ENCODE measurements at regions not wholly inside any gene's neighbourhood (a gene's known extent, or its start where the extent isn't known, plus 50 kb on each side); places are given as distances from the start of the nearest gene placed in this dataset.

DNA sequence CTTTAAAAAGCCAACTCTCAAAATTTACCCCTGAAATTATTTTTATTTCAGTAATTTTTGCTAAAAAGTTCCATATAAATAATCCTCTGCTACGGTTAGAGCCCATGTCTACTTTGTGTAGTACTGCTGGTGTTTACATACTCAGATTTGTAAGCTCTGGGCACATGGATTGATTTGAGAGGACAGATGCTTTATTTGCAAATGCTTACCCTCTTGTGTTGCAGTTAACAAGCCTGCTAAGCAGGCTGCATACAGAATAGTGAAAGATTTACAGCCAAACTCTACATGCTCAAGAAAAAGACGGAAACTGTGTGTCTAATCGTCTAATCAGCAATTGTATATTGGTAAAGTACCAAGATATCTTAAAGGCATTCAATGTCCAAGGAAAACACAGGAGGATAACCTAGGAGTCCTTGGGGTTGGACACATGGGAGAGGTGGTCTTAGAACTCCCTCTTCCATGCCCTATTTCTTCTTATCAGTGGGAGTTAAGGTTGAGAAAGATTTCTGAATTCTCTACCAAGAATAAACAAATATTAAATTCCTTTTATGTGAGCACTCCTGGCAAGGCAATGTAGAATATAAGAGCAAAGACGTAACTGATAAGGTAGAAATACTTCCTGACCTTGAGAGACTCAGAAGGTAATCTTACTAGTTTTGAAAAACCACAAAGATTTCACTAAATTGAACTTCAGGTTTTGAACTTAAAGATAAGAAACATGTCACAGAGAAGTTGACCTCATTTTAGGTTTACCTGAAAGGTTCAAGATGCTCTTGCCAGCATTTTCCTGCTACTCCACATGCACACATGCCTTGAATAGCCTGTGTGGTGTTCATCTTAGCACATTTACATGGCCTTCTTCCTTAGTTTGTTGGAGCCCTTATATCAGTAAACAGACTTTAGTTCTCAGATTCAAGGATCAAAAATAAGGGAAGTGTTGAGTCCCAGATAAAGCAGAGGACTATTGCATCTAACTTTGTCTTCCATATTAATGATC lies 1216.5 kb downstream of the SORCS3 start:
- no peak for DNase-seq

DNA sequence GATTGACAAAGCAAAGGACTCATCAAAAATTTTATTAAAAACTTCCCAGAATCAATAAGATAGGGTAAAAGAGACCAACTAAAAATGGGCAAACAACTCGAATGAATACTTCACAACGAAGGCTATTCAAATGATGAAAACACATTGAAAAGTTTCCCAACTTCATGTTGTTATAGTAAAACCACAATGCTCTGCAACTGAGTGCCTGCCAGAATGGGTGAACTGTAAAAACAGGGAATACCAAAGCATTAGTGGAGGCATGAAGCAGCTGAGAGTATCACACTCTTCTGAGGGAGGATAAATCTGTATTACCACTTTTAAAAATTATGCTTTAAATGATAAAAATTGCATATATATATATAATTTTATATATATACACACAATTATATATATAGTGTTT lies 1214.7 kb downstream of the SORCS3 start:
- no peak for DNase-seq

- no peak for DNase-seq
Observed at GRCh38 chr10:105844676-105845570, 1203.8 kb downstream of the SORCS3 start.

- no peak for DNase-seq
Observed at GRCh38 chr10:105844241-105844640, 1203.2 kb downstream of the SORCS3 start.

DNA sequence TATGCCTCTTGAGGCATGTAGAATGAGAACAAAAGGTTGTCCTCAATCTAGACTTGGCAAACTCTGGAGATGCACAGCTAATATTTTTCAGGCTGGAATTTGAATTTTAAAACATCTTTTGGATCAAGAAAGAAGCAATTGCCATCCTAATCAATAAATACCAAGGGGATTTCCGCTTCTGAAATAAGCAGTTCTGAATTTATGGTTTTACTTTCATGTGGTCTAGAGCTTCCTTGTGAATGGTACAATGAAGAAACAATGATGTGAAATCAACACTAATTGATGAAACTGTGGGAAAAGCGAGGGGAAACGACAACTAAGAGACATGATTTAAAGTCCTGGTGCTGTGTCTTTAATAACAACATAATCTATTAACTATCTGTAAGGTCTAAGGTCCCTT lies 1202.7 kb downstream of the SORCS3 start:
- DNase-seq = no peak

DNA sequence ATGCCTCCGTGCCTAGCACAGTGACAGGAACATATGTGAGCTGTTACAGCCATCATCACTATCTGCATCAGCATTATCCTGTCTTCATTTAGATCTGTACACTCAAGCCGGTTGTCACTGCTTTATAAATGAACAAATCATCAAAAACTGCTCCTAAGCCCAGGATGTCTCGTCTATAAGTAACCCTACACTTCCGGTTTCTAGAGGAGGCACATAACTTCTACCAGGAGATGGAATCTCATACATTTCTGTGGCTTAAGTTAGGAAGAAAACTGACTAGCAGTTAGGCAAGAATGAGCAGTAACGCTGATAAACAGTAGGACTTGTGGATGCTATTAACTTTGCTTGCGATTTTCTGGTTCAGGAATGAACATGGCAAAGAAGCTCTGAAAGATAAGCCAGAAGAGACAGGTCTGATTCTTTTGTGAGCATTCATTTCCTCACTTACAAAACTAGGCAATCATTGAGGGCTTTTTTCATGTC lies 1199.2 kb downstream of the SORCS3 start:
- DNase-seq = no peak

GRCh38 chr10:105838392-105838791 lies 1197.3 kb downstream of the SORCS3 start:
- no peak for DNase-seq

- peak; percentile 50 for DNase-seq
Observed at GRCh38 chr10:105837951-105838350, 1196.9 kb downstream of the SORCS3 start.

DNA sequence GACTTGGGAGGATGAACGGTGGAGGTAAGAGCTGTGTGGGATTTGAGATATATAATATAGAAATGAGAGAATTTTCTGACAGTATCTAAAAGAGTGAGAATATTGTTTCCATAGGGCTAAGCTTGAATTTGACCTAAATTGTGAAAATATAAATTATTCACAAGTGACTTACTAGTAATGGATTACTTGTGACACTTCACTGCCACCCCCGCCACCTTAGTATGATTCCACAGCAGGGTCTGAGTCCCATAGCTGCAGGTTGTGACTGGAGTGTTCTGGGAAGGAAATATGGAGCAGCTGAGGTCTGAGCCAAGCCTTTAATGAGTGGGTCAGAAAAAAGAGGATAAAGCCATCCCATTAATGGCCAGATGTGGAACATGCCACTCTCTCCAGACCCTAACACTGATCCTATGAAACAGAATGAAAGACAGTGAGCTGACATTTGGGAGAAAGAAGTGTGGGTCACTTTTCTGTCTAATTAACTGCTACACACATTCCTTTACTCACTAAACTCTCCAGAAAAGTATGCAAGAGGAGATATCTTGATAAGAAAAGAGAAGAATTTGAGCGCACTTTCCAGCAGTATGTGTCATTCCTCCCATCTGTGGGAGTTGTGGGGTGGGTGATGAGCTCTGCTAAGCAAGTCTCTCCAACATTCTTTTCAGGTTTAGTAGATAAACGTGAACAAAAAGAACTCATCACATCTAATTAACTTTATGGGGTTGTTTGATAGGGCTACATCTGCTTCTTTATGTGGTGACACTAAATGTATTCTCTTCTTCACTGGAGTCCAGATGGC lies 1193.4 kb downstream of the SORCS3 start:
- no peak for DNase-seq

DNA sequence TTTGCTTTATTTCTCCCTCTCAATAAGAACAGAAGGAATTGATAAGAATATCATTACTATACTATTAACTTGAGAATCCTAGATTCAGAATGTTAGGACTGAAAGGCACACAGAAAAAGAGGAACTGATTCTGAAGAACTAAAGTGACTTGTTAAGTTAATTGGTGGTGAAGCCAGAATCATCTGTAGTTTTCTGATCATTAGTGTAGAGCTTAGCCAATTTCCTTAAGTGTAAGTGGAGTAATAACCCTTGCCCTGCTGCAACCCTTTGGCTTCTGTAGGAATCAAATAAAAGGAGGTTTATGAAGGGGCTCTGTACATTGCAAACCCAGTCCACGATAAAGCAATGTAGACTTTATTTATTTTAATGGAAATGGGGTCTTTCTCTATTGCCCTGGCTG lies 1186.0 kb downstream of the SORCS3 start:
- no peak for DNase-seq

GRCh38 chr10:105807935-105808587 lies 1167.0 kb downstream of the SORCS3 start:
- DNase-seq = no peak

GRCh38 chr10:105803206-105803605 lies 1162.1 kb downstream of the SORCS3 start:
- no peak for DNase-seq

DNA sequence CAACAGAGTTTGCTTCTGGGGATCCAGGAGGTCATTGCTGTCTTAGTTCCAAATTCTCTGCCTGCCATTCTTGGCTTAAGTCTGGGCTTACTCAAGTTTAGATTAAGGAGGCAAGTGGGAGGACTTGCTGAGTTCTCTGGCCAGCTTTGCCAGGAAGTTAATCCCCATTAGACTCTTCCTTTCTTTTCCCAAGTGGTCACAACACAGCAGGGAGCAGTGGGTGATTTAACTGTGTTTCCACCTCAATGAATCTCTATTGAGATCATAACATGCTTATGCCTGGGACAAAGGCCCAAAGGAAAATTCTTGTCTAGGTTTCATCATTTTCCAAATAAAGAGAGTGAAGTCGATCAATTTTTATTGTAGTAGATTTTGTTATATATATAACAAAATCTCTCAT lies 1159.6 kb downstream of the SORCS3 start:
- no peak for DNase-seq

GRCh38 chr10:105798328-105798889 lies 1157.3 kb downstream of the SORCS3 start:
- no peak for DNase-seq

DNA sequence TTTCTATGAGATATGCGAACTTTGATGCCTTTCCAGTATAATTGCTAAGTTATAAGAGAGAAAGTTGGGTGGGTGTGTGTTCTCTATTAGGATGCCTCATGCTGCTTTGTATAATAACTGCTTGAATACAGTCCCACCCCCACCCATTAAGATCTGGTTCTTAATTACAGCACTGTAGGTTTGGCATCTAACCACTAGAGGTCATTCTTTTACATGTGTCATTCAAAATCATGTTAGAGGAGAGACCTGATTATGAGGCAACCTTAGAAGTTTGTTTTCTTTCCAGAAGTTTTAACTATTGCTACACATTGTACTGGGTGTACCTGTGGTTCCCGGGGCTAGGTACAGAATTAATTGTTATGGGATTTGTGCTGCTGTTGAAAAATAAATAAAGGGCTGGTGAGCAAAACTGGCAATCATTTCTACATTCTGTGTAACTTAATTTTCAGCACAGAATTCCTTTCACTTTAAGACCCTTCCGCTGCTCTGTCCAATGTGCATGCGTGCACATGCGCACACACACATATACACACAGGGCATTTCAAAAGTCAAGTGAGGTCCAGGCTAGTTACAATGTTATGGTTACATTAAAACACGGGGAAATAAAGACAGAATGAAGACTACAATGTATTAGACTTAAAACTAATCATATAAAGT lies 1156.3 kb downstream of the SORCS3 start:
- peak; percentile 61 for DNase-seq

DNA sequence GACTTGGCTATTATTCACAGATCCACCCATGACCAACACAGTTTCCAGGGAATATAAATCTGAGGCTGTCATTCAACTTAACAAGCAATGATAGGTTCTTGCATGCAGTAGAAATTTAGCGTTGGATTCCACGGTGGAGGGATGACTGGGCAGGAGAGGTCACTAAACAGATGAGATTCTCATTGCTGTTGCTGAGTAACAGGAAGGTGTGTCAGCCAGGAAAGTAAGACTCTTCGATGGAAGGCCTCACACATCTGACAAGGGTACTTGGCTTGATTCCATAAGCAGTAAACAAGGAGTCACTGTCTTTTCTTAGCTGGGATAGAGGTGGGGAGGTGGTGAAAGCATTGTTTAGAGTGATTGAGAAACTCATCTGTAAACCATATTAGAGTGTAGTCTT lies 1152.0 kb downstream of the SORCS3 start:
- DNase-seq = no peak

- DNase-seq = no peak
Observed at GRCh38 chr10:105785721-105786120, 1144.6 kb downstream of the SORCS3 start.

- DNase-seq = no peak
Observed at GRCh38 chr10:105783936-105784483, 1142.9 kb downstream of the SORCS3 start.

DNA sequence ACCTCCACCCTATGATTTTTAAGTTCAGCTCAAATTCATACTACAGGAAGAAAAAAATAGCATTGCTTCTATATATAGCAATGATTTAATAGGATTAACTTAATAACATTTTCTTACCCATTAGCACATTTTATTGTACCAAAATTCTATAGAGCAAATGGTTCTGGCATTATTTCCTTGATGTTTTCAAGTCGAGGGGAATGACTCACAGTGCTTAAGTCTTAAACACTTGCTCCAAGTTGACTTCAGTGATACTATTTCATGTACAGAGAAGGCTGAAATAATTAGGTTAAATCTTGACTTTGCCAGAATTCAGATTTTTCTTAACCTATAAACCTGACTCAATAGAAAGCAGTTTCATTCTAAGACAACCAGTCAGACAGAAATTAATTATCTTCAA lies 1133.8 kb downstream of the SORCS3 start:
- DNase-seq = no peak

GRCh38 chr10:105774351-105774750 lies 1133.3 kb downstream of the SORCS3 start:
- no peak for DNase-seq

Data from hematopoietic multipotent progenitor cell treated with erythropoietin and hydrocortisone succinate and interleukin-3 and kit ligand, for 4 days (in vitro differentiated cells).